ENCODE measurements at regions not wholly inside any gene's neighbourhood (a gene's known extent, or its start where the extent isn't known, plus 50 kb on each side); places are given as distances from the start of the nearest gene placed in this dataset.

GRCh38 chr20:23215344-23215995 lies 129.3 kb upstream of the CD93 start:
- Histone ChIP-seq H3K4me1 (no peaks in the 10 kb centered on the region), H3K27me3 (ENCODE audit: insufficient read depth in 3 of 3, low read length in 2 of 3) (no peaks in the 10 kb centered on the region), H3K9me3 (peaks cover 11% of the 10 kb centered on the region), H3K4me3 (no peak overlapping the region), H3K27ac (no peak overlapping the region), H3K36me3 (ENCODE audit: insufficient read depth in 1 of 2, low read depth in 1 of 2) (no peaks in the 10 kb centered on the region)
- 86 to 97% (median 90%) methylated on average over 6 of the region's 6 CpGs for WGBS, 3 donors
- intact Hi-C loops (cut with DNase I) = no loop called here
- DNase-seq (no peak), ATAC-seq (no peak)
- TF ChIP-seq CTCF (IDR thresholded peaks at IDR 0.05) = no peak

GRCh38 chr20:23214903-23215302 lies 128.8 kb upstream of the CD93 start:
- TF ChIP-seq CTCF (IDR thresholded peaks at IDR 0.05) = no peak
- ATAC-seq (no peak), DNase-seq (no peak)
- no peak overlapping the region for H3K4me3 ChIP-seq
- intact Hi-C loops (cut with DNase I) = no loop called here
- peaks cover 11% of the 10 kb centered on the region for H3K9me3 ChIP-seq
- no peaks in the 10 kb centered on the region for H3K27me3 ChIP-seq (ENCODE audit: insufficient read depth in 3 of 3, low read length in 2 of 3)
- no peak overlapping the region for H3K27ac ChIP-seq
- no peaks in the 10 kb centered on the region for H3K4me1 ChIP-seq
- 79 to 86% (median 83%) methylated on average over 5 of the region's 5 CpGs for WGBS, 3 donors
- no peaks in the 10 kb centered on the region for H3K36me3 ChIP-seq (ENCODE audit: insufficient read depth in 1 of 2, low read depth in 1 of 2)

- 42 to 66% (median 47%) methylated on average over 6 of the region's 6 CpGs for WGBS, 3 donors
- intact Hi-C loops (cut with DNase I) = no loop called here
- ATAC-seq (no peak), DNase-seq (no peak)
- Histone ChIP-seq H3K27ac (no peak overlapping the region), H3K9me3 (no peaks in the 10 kb centered on the region), H3K4me1 (no peaks in the 10 kb centered on the region), H3K36me3 (ENCODE audit: insufficient read depth in 1 of 2, low read depth in 1 of 2) (no peaks in the 10 kb centered on the region), H3K4me3 (no peak overlapping the region), H3K27me3 (ENCODE audit: insufficient read depth in 3 of 3, low read length in 2 of 3) (no peaks in the 10 kb centered on the region)
- no peak for TF ChIP-seq CTCF (IDR thresholded peaks at IDR 0.05)
Measured at GRCh38 chr20:23212464-23212995, 126.4 kb upstream of the CD93 start.

- no peaks in the 10 kb centered on the region for H3K4me1 ChIP-seq
- H3K9me3 ChIP-seq = no peaks in the 10 kb centered on the region
- no peaks in the 10 kb centered on the region for H3K36me3 ChIP-seq (ENCODE audit: insufficient read depth in 1 of 2, low read depth in 1 of 2)
- no peak overlapping the region for H3K27ac ChIP-seq
- H3K4me3 ChIP-seq = no peak overlapping the region
- intact Hi-C loops (cut with DNase I) = no loop called here
- H3K27me3 ChIP-seq (ENCODE audit: insufficient read depth in 3 of 3, low read length in 2 of 3) = no peaks in the 10 kb centered on the region
- no peak for TF ChIP-seq CTCF (IDR thresholded peaks at IDR 0.05)
- no peak for DNase-seq
- no peak for ATAC-seq
Measured at GRCh38 chr20:23212011-23212410, 125.9 kb upstream of the CD93 start.

DNA sequence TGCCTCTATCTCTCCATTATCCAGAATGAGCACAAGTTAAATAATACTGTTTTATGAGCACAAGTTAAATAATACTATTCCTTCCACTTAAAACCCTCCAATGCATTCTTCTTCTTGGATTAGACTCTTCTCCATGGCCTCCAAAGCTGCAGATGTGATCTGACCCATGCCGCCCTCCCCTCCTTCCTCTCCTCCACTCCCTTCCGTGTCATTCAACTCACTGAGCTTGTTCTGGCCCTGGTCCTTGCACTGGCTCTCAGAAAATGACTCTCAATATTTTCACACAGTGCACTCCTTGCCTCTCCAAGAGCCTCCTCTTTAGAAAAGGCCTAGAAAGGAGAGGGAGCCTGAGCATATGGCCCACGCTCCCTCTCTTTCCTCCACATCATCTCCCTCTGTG lies 125.0 kb upstream of the CD93 start:
- Histone ChIP-seq H3K4me1 (no peaks in the 10 kb centered on the region), H3K36me3 (ENCODE audit: insufficient read depth in 1 of 2, low read depth in 1 of 2) (no peaks in the 10 kb centered on the region), H3K4me3 (no peak overlapping the region), H3K27me3 (ENCODE audit: insufficient read depth in 3 of 3, low read length in 2 of 3) (no peaks in the 10 kb centered on the region), H3K9me3 (no peaks in the 10 kb centered on the region), H3K27ac (no peak overlapping the region)
- ATAC-seq (no peak), DNase-seq (no peak)
- WGBS, 3 donors = 73 to 83% (median 81%) methylated on average over 3 of the region's 3 CpGs
- intact Hi-C loops (cut with DNase I) = no loop called here
- no peak for TF ChIP-seq CTCF (IDR thresholded peaks at IDR 0.05)
